NOMO-1 treated with DMSO at 0.1 percent for 48 hours (cell line): ENCODE measurements at regions not wholly inside any gene's neighbourhood (a gene's known extent, or its start where the extent isn't known, plus 50 kb on each side); places are given as distances from the start of the nearest gene placed in this dataset.
"Not testable (repeated sequence)": the region's sequence is repeated elsewhere in the genome, so short reads cannot be mapped to it uniquely, and the experiment has no call there.

Source experiments
- DNase-seq: peaks from one replicate; lab custom pipeline; 2025; ENCODE audit not compliant: unreplicated experiment; lab: John Stamatoyannopoulos, UW

DNA sequence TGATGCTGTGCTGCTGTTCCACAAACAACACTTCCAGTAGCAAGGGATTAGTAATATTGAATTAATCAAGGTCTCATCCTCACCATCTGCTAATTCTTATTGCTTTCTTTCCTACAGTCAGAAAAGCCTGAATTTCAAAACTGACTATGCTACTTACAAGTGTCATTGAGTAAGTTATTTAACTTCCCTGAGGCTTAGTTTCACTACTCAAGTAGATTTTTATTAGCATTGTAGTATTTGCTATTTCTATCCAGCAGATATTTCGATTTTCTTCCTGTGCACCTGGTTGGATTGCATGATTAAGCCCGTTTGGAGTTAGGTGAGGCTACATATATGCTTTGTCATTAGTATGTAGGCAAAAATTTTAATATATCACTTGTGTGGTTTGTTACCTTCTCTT lies 591.5 kb downstream of the TRHDE start:
- DNase-seq, result no peak

DNA sequence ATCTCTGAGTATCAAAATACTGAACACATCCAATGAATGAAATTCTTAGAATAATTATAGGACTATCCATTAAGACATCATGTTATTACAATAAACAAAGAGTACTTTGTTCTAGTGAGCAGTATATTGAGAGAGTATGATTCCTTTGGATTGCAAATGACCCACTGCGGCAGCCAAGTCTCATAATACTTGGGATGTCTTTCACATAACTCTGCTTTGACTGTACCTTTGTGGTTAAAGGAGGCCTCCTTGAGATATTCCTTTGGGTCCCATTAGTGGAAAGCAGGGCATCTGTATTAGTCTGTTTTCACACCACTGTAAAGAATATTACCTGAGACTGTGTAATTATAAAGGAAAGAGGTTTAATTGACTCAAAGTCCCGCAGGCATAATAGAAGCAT lies 593.8 kb downstream of the TRHDE start:
- no peak for DNase-seq

DNA sequence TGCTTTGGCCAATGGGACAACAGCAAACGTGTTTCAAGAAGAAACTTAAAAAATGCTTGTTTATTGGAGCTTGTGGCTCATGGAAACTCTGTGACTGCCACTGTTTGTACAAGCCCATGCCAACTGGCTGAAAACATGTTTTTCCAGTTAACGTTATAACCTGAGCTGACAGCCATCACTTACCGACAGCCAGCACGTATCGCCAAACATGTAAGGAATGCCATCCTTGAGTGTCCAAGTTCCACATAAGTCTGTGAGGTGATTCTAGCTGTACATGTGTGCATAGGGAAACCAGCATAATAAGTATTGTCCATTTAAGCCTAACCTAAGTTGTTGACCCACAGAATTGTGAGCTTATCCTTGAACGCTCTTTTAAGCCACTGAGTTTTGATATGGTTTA lies 596.9 kb downstream of the TRHDE start:
- DNase-seq, result no peak

DNA sequence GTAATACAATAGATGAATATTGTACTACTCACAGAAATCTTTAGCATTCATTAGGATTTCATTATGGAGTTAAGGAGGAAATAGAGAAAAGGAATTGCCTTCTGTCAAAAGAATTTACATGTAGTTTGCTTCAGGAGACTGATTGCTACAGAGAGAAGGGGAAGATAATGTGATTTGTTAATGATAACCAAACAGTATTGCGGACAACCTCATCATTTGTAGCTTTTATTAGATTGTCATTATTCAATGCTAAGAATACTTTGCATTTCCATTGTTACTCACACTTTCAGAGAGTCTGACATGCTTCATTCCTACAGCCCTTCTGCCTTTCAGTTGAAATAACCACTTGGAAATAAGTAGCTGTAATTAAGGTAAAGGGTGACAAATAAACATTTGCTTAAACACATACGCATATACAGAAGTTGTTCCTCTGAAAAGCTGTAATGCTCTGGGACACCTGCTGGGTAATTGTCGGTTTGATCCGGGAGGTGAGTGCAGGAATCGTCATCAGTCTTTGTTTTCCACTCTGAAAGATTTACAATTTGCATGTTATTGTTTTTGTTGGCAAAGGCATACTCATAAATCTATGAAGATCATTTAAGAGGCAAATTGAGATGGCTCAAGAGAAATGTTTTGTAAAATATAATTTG lies 600.2 kb downstream of the TRHDE start:
- DNase-seq, result no peak

DNA sequence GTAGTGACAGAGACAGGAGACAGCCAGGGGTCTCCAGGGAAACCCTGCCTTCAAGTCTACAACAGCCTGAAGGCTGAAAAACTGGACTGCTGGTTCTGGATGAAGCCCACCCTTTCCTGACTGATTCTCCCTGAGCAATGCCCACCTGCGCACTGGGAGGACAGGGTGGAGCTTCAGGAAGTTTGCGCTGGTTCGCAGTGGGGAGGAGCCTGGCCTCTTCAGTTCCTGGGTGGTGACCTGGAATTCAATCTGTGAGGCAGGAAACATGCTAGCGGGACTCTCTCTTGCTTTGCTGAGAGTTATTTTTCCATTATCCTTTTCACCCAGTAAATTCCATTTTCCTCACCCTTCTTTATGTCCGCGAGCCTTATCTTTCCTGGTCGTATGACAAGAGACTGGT lies 600.8 kb downstream of the TRHDE start:
- DNase-seq, result no peak

DNA sequence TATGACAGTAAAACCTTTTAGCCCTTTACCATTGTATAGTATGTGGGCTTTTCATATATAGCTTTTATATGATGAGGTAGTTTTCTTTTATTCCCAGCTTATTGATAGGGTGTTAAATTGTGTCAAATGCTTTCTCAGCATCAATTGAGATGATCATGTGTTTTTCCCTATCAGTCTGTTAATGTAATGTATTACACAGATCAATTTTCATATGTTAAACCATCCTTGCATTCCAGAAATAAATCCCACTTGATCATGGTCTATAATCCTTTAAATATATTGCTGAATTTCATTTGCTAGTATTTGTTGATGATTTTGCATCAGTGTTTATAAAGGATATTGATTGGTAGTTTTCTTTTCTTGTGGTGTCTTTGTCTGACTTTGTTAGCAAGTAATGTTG lies 603.9 kb downstream of the TRHDE start:
- DNase-seq, result no peak

DNA sequence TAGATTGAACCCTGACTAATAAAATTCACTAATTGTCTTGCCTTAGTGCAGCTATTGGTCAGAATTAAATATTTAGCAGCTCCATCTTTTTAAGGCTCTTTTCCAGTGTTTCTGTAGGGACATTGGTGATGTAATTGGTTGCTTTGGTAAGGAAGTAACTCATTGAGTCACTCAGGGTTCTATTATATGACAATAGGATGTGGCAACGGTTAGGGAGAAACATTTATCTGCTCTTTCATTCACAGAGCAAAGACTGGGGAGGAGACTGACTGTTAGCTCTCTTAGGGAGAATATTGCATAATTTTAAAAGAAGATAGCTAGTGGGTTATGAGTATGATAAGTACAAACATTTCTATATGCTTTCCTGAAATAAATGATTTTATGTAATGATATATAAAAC lies 616.5 kb downstream of the TRHDE start:
- DNase-seq, result no peak

DNA sequence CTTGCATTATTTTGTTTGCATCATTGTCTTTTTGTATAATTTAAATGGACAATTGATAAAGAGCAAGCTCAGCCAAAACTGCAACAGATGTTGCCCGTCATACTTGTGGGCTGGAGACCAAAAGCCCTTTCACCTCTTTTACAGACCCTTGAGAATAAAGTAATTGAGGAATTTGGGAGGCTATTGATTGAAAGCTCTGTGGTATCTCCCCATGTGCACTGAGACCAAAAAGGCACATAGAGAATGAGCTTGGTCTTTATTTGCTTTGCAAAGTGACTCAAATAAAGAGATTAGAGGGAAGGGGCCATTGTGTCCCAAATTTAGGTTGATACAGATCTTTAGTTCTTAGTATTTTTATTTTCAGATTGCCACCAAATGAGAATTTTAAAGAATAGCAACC lies 617.6 kb downstream of the TRHDE start:
- no peak for DNase-seq

DNA sequence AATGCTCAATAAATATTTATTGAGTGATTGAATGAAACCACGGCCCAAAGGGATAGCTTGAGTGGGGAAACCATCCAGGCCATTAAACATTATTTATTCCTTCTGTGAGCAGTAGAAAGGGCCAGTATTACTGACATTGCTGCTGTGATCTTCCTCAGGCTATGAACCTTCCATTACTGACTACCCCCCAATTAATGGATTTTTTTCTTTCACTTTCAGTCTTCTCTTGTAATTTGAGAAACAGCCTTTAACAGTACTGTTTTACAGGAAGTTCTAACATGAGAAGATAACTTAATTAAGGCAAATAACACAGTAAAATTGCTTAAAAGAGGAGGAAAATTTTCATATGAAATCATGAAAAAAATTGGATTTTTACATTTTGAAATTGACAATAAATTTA lies 629.5 kb downstream of the TRHDE start:
- no peak for DNase-seq

DNA sequence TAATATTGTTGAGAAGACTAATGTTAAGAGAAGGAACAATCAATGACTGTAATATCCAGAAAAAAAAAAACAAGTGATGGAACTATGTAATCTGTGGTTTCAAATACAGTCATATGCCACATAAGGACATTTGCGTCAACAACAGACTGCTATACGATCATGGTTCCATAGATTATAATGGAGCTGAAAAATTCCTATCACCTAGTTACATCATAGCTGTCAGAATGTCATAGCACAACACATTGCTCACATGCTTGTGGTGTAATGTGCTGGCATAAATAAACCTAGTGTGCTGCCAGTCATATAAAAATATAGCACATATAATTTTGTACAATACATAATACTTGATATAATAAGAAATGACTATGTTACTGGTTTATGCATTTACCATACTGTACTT lies 653.5 kb downstream of the TRHDE start:
- DNase-seq, result no peak

DNA sequence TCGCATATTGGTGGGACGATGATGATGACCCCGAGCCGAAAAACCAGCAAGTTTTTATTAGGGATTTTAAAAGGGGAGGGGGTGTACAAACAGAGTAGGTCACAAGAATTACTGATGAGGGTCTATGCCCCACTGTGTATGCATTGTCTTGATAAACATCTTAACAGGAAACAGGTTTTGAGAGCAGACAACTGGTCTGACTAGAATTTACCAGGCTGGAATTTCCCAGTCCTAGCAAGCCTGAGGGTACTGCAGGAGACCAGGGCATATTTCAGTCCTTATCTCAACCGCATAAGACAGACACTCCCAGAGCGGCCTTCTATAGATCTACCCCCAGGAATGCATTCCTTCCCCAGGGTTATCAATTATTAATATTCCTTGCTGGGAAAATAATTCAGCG lies 659.7 kb downstream of the TRHDE start:
- not testable (repeated sequence) for DNase-seq

DNA sequence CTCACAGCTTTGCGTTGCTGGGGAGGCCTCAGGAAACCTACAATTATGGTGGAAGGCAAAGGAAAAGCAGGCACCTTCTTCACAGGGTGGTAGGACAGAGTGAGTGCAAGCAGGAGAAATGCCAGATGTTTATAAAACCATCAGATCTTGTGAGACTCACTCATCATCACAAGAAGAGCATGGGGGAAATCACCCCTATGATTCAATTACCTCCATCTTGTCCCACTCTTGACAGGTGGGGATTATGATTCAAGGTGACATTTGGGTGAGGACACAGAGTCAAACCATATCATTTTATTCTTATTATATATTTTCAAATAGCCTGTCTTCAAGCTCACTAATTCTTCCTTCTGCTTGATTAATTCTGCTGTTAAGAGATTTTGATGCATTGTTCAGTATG lies 665.3 kb downstream of the TRHDE start:
- DNase-seq, result no peak

DNA sequence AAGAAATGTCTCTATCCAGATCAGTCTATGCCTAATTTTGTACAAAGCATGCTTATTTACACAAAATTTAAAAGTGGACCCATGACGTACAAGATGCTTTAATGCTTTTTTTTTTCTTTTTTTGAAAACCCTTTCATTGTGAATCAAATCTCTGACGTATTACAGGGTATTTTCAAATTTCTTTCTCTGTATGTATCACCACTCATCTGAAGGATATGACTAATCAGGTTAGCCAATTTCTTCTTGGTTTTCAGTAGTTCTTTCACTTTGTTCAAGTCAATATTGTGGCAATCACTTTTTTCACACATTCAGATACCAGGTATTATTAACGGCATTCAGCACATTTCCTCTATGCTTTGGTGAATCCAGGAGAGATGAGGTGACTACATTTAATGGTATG lies 685.3 kb downstream of the TRHDE start:
- DNase-seq, result no peak

DNA sequence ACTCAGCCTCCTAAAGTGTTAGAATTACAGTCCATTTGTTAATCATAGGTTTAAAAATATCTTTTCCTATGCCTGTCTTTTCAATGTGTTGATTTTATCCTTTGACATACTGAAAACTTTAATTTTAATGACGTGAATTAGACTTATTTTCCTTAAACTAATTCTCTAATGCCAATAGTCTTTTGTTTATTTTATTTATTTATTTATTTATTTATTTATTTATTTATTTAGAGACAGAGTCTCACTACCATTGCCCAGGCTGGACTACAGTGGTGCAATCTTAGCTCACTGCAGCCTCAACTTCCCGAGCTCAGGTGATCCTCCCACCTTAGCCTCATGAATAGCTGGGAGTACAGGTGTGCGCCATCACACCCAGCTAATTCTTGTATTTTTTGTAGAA lies 694.5 kb downstream of the TRHDE start:
- no peak for DNase-seq

DNA sequence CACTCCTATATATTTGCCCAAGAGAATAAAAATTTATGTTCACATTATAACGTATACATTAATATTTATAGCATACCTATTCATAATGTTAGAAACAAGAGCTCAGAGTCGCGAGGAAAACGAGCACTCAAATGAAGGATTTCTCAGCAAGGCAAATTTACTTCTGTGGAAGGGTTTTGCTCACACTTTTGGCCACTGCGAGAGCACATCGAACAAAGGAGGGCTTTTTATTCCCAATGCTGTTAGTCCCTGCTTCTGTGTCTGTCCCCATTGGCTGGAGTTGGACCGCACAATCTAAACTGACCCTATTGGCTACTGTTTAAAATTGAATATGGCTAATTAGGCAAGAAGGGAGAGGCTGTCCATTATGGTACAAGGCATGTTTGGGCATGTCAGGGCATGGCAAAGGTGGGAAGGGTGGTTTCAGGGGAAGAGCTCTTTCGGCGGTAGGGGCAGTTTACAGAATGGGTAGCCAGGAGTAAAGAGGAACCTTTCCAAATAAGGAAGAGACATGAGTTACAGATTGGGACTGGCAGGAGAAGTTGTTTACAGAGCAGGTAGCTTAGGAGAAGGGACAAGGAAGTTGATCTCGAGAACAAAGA lies 702.9 kb downstream of the TRHDE start:
- DNase-seq, result no peak

DNA sequence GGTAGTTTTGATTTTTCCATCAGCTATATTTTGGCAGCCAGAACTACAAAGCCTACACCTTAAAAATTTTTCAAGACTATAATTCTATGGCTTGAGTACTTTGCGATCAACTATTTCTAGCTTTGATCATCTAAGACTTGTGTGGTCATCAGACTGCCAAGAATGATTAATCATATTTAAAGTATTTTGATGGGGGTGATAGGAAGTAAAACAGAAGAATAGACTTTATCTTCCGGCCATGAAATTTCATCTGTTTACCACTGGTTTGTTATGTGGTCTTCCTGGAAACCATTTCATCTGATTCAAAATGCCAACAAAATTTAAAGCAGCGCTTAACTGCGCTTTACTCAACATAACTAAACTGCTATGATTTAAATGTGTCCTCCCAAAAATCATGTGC lies 706.8 kb downstream of the TRHDE start:
- DNase-seq, result no peak

DNA sequence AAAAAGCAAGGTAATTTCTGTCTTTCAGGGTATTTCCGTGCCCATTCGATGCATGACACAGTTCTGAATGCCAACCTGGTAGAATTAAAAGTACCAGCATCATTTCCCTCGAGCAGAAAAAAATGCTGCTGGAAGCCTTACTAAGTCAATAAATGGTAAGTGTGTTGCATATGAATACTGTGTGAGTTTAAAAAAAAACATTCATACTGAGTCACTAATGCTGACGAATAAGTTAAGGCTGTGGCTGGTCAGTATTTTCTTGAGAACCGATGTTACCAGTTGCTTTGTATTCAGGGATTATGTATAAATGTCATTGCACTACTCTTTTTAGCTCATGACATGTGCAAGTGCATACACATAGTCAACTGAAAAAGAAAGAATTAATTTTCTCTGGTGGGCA lies 710.2 kb downstream of the TRHDE start:
- DNase-seq, result no peak

DNA sequence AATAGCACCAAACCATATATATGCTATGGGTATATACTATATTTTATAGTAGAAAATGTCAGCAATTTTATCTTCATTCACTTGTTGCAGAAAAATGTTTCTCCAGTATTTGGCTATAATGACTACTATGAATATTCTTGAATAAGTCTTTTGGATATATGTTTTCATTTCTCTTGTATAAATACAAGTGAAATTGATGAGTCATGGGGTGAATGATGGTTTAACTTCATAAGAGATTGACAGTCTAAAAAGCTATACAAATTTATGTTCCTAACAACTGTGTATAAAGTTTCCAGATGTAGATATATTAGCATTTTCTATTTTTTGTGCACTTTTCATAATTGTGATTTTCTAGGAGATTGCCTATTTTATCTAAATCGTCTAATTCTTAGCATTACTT lies 714.8 kb downstream of the TRHDE start:
- no peak for DNase-seq

DNA sequence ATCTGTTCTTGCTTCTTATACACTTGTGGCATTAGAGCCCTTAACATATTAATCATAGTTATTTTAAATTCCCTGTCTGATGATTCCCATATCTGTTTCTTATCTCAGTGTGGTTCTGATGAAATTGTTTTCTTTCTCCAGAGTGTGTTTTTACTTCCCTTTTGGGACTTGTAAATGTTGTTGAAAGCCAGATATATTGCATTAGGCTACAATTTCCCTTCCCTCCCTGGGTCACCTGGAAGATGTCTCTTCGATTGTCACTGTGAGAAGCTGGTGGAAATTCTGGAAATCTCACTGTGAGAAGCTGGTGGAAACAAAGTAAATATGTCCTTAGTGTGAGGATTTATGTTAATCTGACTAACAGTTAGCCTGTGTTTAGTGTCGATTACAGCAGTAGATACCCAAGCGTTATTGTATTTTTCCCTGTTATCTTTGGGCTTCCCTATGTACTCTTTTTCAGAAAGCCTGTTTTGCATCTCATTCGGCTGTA lies 717.3 kb downstream of the TRHDE start:
- DNase-seq, result no peak

DNA sequence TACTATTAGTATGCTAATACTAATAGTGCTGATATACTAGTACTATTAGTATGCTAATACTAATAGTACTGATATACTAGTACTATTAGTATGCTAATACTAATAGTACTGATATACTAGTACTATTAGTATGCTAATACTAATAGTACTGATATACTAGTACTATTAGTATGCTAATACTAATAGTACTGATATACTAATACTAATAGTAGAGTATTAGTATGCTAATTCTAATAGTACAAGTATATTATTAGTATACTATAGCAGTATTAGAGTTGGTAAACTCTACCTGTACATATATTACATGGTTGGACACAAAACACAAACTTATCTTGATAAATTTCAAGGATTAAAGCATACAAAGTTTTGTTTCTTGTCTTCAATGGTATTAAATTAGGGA lies 722.9 kb downstream of the TRHDE start:
- not testable (repeated sequence) for DNase-seq

DNA sequence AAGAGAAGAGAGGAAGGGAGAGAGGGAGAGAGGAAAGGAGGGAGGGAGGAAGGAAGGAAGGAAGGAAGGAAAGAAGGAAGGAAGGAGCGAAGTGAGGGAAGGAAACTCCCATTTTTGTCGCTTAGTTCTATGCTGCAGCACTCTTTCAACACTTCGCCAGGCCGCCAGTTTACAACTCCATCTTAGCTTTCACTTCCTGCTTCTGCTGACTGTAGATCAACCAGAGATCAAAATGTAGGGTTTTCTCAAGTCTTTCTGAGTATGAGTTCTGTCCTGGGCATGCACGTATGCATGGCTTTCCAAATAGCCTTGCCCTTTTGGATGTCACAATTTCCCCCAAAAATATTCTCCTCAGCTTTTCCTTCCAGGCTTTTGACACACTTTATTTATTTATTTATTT lies 723.4 kb downstream of the TRHDE start:
- peak; percentile 56 for DNase-seq

DNA sequence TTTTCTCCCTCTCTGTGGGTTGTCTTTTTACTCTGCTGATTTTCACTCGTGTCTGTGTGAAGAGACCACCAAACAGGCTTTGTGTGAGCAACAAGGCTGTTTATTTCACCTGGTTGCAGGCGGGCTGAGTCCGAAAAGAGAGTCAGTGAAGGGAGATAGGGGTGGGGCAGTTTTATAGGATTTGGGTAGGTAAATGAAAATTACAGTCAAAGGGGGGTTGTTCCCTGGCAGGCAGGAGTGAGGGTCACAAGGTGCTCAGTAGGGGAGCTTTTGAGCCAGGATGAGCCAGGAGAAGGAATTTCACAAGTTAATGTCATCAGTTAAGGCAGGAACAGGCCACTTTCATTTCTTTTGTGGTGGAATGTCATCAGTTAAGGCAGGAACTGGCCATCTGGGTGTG lies 729.6 kb downstream of the TRHDE start:
- DNase-seq, result not testable (repeated sequence)

DNA sequence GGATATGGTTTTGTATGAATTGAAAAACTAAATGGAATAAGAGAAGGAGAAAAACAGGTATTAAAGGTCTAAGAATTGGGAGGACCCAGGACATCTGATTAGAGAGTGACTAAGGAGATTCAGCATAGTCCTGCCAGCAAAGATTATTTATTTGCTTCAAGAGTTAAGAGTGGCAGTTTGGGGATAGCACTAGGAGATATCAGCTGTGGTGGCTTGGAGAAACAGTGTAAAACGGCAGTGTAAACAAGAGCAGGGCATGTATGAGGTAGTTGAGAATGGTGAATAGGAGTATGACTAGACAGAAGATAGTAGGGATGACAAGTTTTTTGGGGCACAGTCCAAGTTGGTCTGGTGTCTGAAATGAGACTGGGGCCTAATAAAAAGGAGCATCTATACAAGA lies 730.3 kb downstream of the TRHDE start:
- DNase-seq, result not testable (repeated sequence)
